WERI-Rb-1 (cell line): ENCODE measurements at regions not wholly inside any gene's neighbourhood (a gene's known extent, or its start where the extent isn't known, plus 50 kb on each side); places are given as distances from the start of the nearest gene placed in this dataset.
A peak's percentile ranks its signal among the peaks of the same experiment; 100 is the strongest.

Experiments
- DNase-seq: peaks from one replicate; pipeline ENCODE4 v3.0.0-alpha.2; 2020
- H3K27ac ChIP-seq: fragments of 250-450 bp; sonication (Bioruptor Pico); 2 replicates; pipeline ENCODE4 v1.5.1; 2020; ENCODE audit warnings: mild to moderate bottlenecking, moderate library complexity
- H3K27me3 ChIP-seq: fragments of 250-450 bp; sonication (Bioruptor Pico); 2 replicates; pipeline ENCODE4 v1.5.1; 2021; ENCODE audit warnings: mild to moderate bottlenecking, low read depth, moderate library complexity; ENCODE audit not compliant: insufficient read depth, severe bottlenecking
- H3K36me3 ChIP-seq: fragments of 250-450 bp; sonication (Bioruptor Pico); 2 replicates; pipeline ENCODE4 v1.5.1; 2020; ENCODE audit warnings: mild to moderate bottlenecking, moderate library complexity
- H3K4me3 ChIP-seq: 2 replicates; pipeline ENCODE4 v1.5.1; 2011; ENCODE audit warnings: low read depth, mild to moderate bottlenecking, control low read depth, low read length
- H3K9me3 ChIP-seq: fragments of 250-450 bp; sonication (Bioruptor Pico); 2 replicates; pipeline ENCODE4 v1.5.1; 2021; ENCODE audit warnings: mild to moderate bottlenecking, moderate library complexity; ENCODE audit not compliant: severe bottlenecking
- CTCF ChIP-seq: IDR thresholded peaks from 2 replicates; pipeline ENCODE4 v1.5.1; 2011; ENCODE audit warnings: low read depth, mild to moderate bottlenecking, control low read depth, inconsistent platforms, low read length

- Histone ChIP-seq H3K4me3 (no peak overlapping the region), H3K9me3 (no peaks in the 10 kb centered on the region), H3K27me3 (no peaks in the 10 kb centered on the region), H3K36me3 (no peaks in the 10 kb centered on the region), H3K27ac (no peak overlapping the region)
- no peak for TF ChIP-seq CTCF
- no peak for DNase-seq
Measured at GRCh38 chr2:51720826-51721225, 688.9 kb upstream of the NRXN1 start.

DNA sequence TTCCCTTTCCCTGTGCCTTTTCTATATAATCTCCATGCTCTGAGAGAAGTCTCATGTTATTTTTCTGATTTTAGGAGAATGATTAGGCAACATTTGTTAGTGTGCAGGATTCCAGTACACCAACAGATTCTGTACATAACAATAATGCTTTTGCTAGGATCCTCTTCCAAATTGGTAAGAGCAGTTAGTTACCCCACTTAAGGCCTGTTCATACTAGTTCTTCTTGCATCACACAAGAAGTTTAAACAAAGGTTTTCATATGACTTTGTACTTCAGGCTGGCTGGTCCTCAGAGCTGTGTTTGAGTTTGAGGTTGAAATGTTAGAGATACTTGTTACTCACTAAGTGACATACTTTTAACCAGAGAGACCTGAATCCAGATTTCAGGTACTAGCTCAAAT, 686.9 kb upstream of the NRXN1 start:
- no peak overlapping the region for H3K4me3 ChIP-seq
- no peak for TF ChIP-seq CTCF
- H3K36me3 ChIP-seq = no peaks in the 10 kb centered on the region
- H3K27me3 ChIP-seq = no peaks in the 10 kb centered on the region
- no peak overlapping the region for H3K27ac ChIP-seq
- H3K9me3 ChIP-seq = no peaks in the 10 kb centered on the region
- no peak for DNase-seq

- DNase-seq = no peak
- H3K4me3 ChIP-seq = no peak overlapping the region
- H3K9me3 ChIP-seq = no peaks in the 10 kb centered on the region
- no peak for TF ChIP-seq CTCF
- no peaks in the 10 kb centered on the region for H3K36me3 ChIP-seq
- no peaks in the 10 kb centered on the region for H3K27me3 ChIP-seq
- H3K27ac ChIP-seq = no peak overlapping the region
Measured at GRCh38 chr2:51717312-51717711, 685.4 kb upstream of the NRXN1 start.

- Histone ChIP-seq H3K27ac (no peak overlapping the region), H3K9me3 (no peaks in the 10 kb centered on the region), H3K36me3 (no peaks in the 10 kb centered on the region), H3K27me3 (no peaks in the 10 kb centered on the region), H3K4me3 (no peak overlapping the region)
- no peak for TF ChIP-seq CTCF
- no peak for DNase-seq
Measured at GRCh38 chr2:51711766-51712165, 679.8 kb upstream of the NRXN1 start.

DNA sequence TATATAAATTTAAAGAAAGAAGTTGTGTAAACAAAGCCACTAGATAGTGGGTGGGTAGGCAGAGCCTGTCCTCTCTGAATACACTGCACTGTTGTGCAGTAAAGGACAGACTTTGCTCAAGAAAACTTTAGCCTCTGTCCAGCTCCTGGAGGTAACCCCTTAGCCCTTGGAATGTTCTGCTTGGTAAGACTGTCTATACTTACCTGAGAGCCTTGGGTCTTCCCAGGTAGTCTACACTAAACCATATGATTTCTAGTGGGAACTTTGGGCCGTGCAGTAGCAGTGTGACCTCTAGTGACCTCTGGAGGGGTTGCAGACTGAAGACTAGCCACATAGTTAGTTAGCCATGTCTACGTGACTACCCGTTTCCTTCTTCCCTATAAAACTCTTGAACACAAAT, 678.3 kb upstream of the NRXN1 start:
- H3K27ac ChIP-seq = no peak overlapping the region
- H3K36me3 ChIP-seq = no peaks in the 10 kb centered on the region
- H3K27me3 ChIP-seq = no peaks in the 10 kb centered on the region
- peak; percentile 58 for DNase-seq
- no peak overlapping the region for H3K4me3 ChIP-seq
- no peaks in the 10 kb centered on the region for H3K9me3 ChIP-seq
- TF ChIP-seq CTCF = peak; percentile 77

GRCh38 chr2:51707625-51708024, 675.7 kb upstream of the NRXN1 start:
- TF ChIP-seq CTCF = no peak
- Histone ChIP-seq H3K27me3 (no peaks in the 10 kb centered on the region), H3K27ac (no peak overlapping the region), H3K4me3 (no peak overlapping the region), H3K9me3 (no peaks in the 10 kb centered on the region), H3K36me3 (no peaks in the 10 kb centered on the region)
- no peak for DNase-seq
